AG09309 (cell line): ENCODE measurements at regions not wholly inside any gene's neighbourhood (a gene's known extent, or its start where the extent isn't known, plus 50 kb on each side); places are given as distances from the start of the nearest gene placed in this dataset.

ENCODE experiments used
- DNase-seq: peaks from one replicate; pipeline ENCODE4 v3.0.0-alpha.2; 2010; ENCODE audit warnings: low read depth
- H3K4me3 ChIP-seq: 2 replicates; pipeline ENCODE4 v1.5.1; 2011; ENCODE audit warnings: mild to moderate bottlenecking, low read depth, low read length, moderate library complexity; ENCODE audit not compliant: control insufficient read depth
- CTCF ChIP-seq: IDR thresholded peaks from 2 replicates; pipeline ENCODE4 v1.5.1; 2011; ENCODE audit warnings: mild to moderate bottlenecking, low read depth, low read length, inconsistent platforms; ENCODE audit not compliant: insufficient read depth, control insufficient read depth; ENCODE audit errors: missing control alignments

GRCh38 chr4:155592179-155592937 lies 74.3 kb upstream of the GUCY1A1 start:
- peak; percentile 80 for DNase-seq
- TF ChIP-seq CTCF: no peak
- H3K4me3 ChIP-seq: no peak overlapping the region

- DNase-seq: no peak
- TF ChIP-seq CTCF: no peak
- no peak overlapping the region for H3K4me3 ChIP-seq
Measured at GRCh38 chr4:155591738-155592143, 74.9 kb upstream of the GUCY1A1 start.

- no peak for TF ChIP-seq CTCF
- no peak for DNase-seq
- H3K4me3 ChIP-seq: no peak overlapping the region
Measured at GRCh38 chr4:155590796-155591585, 75.7 kb upstream of the GUCY1A1 start.

- no peak for TF ChIP-seq CTCF
- no peak overlapping the region for H3K4me3 ChIP-seq
- no peak for DNase-seq
Measured at GRCh38 chr4:155588437-155588836, 78.2 kb upstream of the GUCY1A1 start.

GRCh38 chr4:155587766-155588165 lies 78.9 kb upstream of the GUCY1A1 start:
- TF ChIP-seq CTCF: no peak
- DNase-seq: no peak
- no peak overlapping the region for H3K4me3 ChIP-seq

- no peak for TF ChIP-seq CTCF
- H3K4me3 ChIP-seq: no peak overlapping the region
- no peak for DNase-seq
Measured at GRCh38 chr4:155582971-155583437, 83.6 kb upstream of the GUCY1A1 start.
